Smooth muscle cell (in vitro differentiated cells): ENCODE measurements at regions not wholly inside any gene's neighbourhood (a gene's known extent, or its start where the extent isn't known, plus 50 kb on each side); places are given as distances from the start of the nearest gene placed in this dataset.

Experiments
- DNase-seq: peaks from one replicate; lab custom pipeline; 2025; ENCODE audit not compliant: unreplicated experiment; lab: John Stamatoyannopoulos, UW
- H2AFZ ChIP-seq: fragments of 200-600 bp; sonication (generic); 2 replicates; pipeline ENCODE4 v1.6.0; 2016; ENCODE audit warnings: antibody characterized with exemption, low read depth, mild to moderate bottlenecking
- H3F3A ChIP-seq: fragments of 200-600 bp; sonication (generic); 2 replicates; pipeline ENCODE4 v1.6.0; 2017; ENCODE audit warnings: antibody characterized with exemption, low read depth
- H3K27ac ChIP-seq: fragments of 200-600 bp; sonication (generic); 2 replicates; pipeline ENCODE4 v1.5.1; 2016; ENCODE audit warnings: low read depth, mild to moderate bottlenecking
- H3K27me3 ChIP-seq: fragments of 200-600 bp; sonication (generic); 2 replicates; pipeline ENCODE4 v1.6.1; 2016; ENCODE audit warnings: low read depth, mild to moderate bottlenecking
- H3K36me3 ChIP-seq: fragments of 200-600 bp; sonication (generic); 2 replicates; pipeline ENCODE4 v1.5.1; 2016; ENCODE audit warnings: low read depth
- H3K4me1 ChIP-seq: fragments of 200-600 bp; sonication (generic); 2 replicates; pipeline ENCODE4 v1.5.1; 2016; ENCODE audit warnings: low read depth
- H3K4me2 ChIP-seq: fragments of 200-600 bp; sonication (generic); 2 replicates; pipeline ENCODE4 v1.6.0; 2016; ENCODE audit warnings: mild to moderate bottlenecking
- H3K4me3 ChIP-seq: fragments of 200-600 bp; sonication (generic); 2 replicates; pipeline ENCODE4 v1.5.1; 2016; ENCODE audit warnings: mild to moderate bottlenecking
- H3K79me2 ChIP-seq: fragments of 200-600 bp; sonication (generic); 2 replicates; pipeline ENCODE4 v1.6.0; 2016; ENCODE audit warnings: low read depth, mild to moderate bottlenecking
- H3K9ac ChIP-seq: fragments of 200-600 bp; sonication (generic); 2 replicates; pipeline ENCODE4 v1.6.0; 2016; ENCODE audit warnings: low read depth
- H3K9me3 ChIP-seq: fragments of 200-600 bp; sonication (generic); replicated peaks from 2 replicates; pipeline ENCODE4 v1.5.1; 2016; ENCODE audit warnings: low read depth
- H4K20me1 ChIP-seq: fragments of 200-600 bp; sonication (generic); 2 replicates; pipeline ENCODE4 v1.6.0; 2016; ENCODE audit warnings: low read depth
- WGBS: methylation state at CpG from one replicate; pipeline ENCODE4 v1.1.7; 2016; ENCODE audit warnings: low lambda C conversion rate; 5-methylcytosine and 5-hydroxymethylcytosine counted together
- TF ChIP-seq, protein P1 (sequence below): fragments of 200-600 bp; sonication (generic); IDR thresholded peaks from 2 replicates; pipeline ENCODE4 v1.5.1; 2017; ENCODE audit warnings: borderline replicate concordance, mild to moderate bottlenecking, antibody characterized with exemption; ENCODE audit not compliant: insufficient read depth, poor library complexity, severe bottlenecking

DNA sequence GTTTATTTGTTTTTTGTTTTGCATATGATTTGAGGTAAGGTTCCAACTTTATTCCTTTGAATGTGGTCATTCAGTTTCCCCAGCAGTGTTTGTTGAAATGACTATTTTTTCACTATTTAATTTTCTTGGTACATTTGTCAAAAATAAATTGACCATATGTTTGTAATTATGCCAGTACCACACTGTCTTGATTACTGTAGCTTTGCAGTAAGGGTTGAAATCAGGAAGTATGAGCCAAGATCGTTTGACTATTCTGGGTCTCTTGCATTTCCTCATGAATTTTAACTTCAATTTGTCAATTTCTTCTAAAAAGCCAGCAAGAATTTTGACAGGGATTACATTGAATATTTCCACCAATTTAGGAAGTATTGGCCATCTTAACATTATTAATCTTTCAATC is 199.3 kb upstream of the PPFIA2 start:
- no peak for DNase-seq
- no peak overlapping the region for H3K4me3 ChIP-seq
- H2AFZ ChIP-seq = no peak overlapping the region
- H3K36me3 ChIP-seq = no peaks in the 10 kb centered on the region
- TF ChIP-seq, protein P1, sequence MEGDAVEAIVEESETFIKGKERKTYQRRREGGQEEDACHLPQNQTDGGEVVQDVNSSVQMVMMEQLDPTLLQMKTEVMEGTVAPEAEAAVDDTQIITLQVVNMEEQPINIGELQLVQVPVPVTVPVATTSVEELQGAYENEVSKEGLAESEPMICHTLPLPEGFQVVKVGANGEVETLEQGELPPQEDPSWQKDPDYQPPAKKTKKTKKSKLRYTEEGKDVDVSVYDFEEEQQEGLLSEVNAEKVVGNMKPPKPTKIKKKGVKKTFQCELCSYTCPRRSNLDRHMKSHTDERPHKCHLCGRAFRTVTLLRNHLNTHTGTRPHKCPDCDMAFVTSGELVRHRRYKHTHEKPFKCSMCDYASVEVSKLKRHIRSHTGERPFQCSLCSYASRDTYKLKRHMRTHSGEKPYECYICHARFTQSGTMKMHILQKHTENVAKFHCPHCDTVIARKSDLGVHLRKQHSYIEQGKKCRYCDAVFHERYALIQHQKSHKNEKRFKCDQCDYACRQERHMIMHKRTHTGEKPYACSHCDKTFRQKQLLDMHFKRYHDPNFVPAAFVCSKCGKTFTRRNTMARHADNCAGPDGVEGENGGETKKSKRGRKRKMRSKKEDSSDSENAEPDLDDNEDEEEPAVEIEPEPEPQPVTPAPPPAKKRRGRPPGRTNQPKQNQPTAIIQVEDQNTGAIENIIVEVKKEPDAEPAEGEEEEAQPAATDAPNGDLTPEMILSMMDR = no peak
- H3F3A ChIP-seq = no peaks in the 10 kb centered on the region
- H3K27me3 ChIP-seq = no peaks in the 10 kb centered on the region
- H3K9me3 ChIP-seq = no peaks in the 10 kb centered on the region
- no peaks in the 10 kb centered on the region for H3K4me1 ChIP-seq
- no peak overlapping the region for H3K9ac ChIP-seq
- H3K27ac ChIP-seq = no peak overlapping the region
- H4K20me1 ChIP-seq = no peaks in the 10 kb centered on the region
- H3K4me2 ChIP-seq = no peak overlapping the region
- no peaks in the 10 kb centered on the region for H3K79me2 ChIP-seq
- whole genome bisulfite sequencing = 72% methylated on average over 1 of the region's 1 CpG

DNA sequence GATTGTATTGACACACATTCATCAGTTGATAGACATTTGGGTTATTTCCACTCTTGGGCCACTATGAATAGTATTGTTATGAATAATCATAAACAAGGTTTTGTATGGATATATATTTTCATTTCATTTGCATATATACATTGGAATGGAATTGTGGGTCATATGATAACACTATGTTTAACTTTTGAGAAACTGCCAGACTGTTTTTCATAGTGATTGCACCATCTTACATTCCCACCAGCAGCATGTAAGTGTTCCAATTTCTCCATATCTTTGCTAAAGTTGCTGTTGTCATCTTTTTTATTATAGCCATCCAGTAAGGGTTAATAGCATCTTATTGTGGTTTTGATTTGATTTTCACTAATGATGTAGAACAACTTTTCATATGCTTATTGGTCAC is 198.5 kb upstream of the PPFIA2 start:
- TF ChIP-seq, protein P1 = no peak
- Histone ChIP-seq H3K36me3 (no peaks in the 10 kb centered on the region), H3F3A (no peaks in the 10 kb centered on the region), H2AFZ (no peak overlapping the region), H3K4me2 (no peak overlapping the region), H3K79me2 (no peaks in the 10 kb centered on the region), H3K9ac (no peak overlapping the region), H3K4me1 (no peaks in the 10 kb centered on the region), H3K27me3 (no peaks in the 10 kb centered on the region), H3K9me3 (no peaks in the 10 kb centered on the region), H3K4me3 (no peak overlapping the region), H4K20me1 (no peaks in the 10 kb centered on the region), H3K27ac (no peak overlapping the region)
- DNase-seq = no peak

DNA sequence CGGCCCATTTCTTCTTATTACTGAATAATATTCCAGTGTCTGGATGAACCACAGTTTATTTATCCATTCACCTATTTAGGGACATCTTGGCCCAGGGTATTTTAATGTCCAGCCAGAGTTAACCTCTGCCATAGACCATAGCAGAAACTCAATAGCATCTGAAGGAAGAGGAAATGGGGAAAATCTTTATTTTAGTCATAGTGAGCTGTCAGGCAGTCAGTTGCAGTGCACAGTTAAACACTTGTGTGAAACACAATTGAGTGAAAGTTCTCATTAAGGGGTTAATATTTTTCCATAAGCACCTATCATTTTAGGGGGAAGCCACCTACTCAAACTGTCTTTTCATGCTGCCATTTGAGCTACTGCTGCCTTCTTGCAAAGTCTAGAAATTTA is 197.3 kb upstream of the PPFIA2 start:
- no peak overlapping the region for H3K27ac ChIP-seq
- H2AFZ ChIP-seq = no peak overlapping the region
- H3K27me3 ChIP-seq = no peaks in the 10 kb centered on the region
- no peaks in the 10 kb centered on the region for H4K20me1 ChIP-seq
- no peaks in the 10 kb centered on the region for H3K36me3 ChIP-seq
- 96% methylated on average over 1 of the region's 1 CpG for WGBS
- H3K4me2 ChIP-seq = no peak overlapping the region
- H3K79me2 ChIP-seq = no peaks in the 10 kb centered on the region
- no peak for DNase-seq
- no peaks in the 10 kb centered on the region for H3K9me3 ChIP-seq
- TF ChIP-seq, protein P1 = no peak
- no peaks in the 10 kb centered on the region for H3K4me1 ChIP-seq
- H3F3A ChIP-seq = no peaks in the 10 kb centered on the region
- no peak overlapping the region for H3K9ac ChIP-seq
- no peak overlapping the region for H3K4me3 ChIP-seq

DNA sequence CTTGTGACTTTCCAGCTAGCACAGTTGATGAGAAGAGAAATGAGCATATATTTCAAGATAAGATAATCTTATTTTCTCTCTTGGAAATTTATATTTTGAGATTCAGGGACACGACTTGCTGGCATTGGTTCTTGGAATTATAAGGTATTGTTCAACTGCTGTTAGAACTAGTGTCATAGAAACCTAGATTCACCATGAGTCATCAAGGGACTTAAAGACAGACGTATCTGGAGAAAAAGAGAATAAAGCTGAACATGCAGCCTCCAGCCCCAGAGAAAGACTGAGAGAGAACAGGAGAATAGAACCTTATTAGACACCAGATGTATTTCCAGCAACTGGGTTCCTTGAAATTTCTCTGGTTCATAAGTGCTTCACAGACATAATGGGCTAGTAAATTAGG is 194.4 kb upstream of the PPFIA2 start:
- Histone ChIP-seq H3K79me2 (no peaks in the 10 kb centered on the region), H3K9me3 (no peaks in the 10 kb centered on the region), H3K4me2 (no peak overlapping the region), H3K9ac (no peak overlapping the region), H3K4me3 (no peak overlapping the region), H3F3A (no peaks in the 10 kb centered on the region), H2AFZ (no peak overlapping the region), H3K36me3 (no peaks in the 10 kb centered on the region), H3K27ac (no peak overlapping the region), H3K4me1 (no peaks in the 10 kb centered on the region), H3K27me3 (no peaks in the 10 kb centered on the region), H4K20me1 (no peaks in the 10 kb centered on the region)
- WGBS = 46% methylated on average over 2 of the region's 2 CpGs
- DNase-seq = no peak
- TF ChIP-seq, protein P1 = no peak
